Astrocyte of the spinal cord (primary cell): ENCODE measurements at regions not wholly inside any gene's neighbourhood (a gene's known extent, or its start where the extent isn't known, plus 50 kb on each side); places are given as distances from the start of the nearest gene placed in this dataset.
A peak's percentile ranks its signal among the peaks of the same experiment; 100 is the strongest.

Experiments
- DNase-seq: peaks from one replicate; pipeline ENCODE4 v3.0.0; 2011; ENCODE audit warnings: low read depth, low spot score
- H3K4me3 ChIP-seq: 2 replicates; pipeline ENCODE4 v1.5.1; 2011; ENCODE audit warnings: low read depth, mild to moderate bottlenecking, low read length, moderate library complexity
- in situ Hi-C: cut with HindIII; loops from 2 replicates; pipeline ENCODE4 v1.10.0; 2017; ENCODE audit warnings: low sequenced_read_pairs
- TF ChIP-seq, protein P1 (sequence below): IDR thresholded peaks from 2 replicates; pipeline ENCODE4 v1.5.1; 2012; ENCODE audit warnings: low read depth, mild to moderate bottlenecking, low read length, inconsistent platforms

GRCh38 chr1:55819011-55819410, 603.8 kb upstream of the USP24 start:
- DNase-seq, result no peak
- in situ Hi-C loops, result no loop called here
- no peak overlapping the region for H3K4me3 ChIP-seq
- TF ChIP-seq, protein P1, sequence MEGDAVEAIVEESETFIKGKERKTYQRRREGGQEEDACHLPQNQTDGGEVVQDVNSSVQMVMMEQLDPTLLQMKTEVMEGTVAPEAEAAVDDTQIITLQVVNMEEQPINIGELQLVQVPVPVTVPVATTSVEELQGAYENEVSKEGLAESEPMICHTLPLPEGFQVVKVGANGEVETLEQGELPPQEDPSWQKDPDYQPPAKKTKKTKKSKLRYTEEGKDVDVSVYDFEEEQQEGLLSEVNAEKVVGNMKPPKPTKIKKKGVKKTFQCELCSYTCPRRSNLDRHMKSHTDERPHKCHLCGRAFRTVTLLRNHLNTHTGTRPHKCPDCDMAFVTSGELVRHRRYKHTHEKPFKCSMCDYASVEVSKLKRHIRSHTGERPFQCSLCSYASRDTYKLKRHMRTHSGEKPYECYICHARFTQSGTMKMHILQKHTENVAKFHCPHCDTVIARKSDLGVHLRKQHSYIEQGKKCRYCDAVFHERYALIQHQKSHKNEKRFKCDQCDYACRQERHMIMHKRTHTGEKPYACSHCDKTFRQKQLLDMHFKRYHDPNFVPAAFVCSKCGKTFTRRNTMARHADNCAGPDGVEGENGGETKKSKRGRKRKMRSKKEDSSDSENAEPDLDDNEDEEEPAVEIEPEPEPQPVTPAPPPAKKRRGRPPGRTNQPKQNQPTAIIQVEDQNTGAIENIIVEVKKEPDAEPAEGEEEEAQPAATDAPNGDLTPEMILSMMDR, result no peak

DNA sequence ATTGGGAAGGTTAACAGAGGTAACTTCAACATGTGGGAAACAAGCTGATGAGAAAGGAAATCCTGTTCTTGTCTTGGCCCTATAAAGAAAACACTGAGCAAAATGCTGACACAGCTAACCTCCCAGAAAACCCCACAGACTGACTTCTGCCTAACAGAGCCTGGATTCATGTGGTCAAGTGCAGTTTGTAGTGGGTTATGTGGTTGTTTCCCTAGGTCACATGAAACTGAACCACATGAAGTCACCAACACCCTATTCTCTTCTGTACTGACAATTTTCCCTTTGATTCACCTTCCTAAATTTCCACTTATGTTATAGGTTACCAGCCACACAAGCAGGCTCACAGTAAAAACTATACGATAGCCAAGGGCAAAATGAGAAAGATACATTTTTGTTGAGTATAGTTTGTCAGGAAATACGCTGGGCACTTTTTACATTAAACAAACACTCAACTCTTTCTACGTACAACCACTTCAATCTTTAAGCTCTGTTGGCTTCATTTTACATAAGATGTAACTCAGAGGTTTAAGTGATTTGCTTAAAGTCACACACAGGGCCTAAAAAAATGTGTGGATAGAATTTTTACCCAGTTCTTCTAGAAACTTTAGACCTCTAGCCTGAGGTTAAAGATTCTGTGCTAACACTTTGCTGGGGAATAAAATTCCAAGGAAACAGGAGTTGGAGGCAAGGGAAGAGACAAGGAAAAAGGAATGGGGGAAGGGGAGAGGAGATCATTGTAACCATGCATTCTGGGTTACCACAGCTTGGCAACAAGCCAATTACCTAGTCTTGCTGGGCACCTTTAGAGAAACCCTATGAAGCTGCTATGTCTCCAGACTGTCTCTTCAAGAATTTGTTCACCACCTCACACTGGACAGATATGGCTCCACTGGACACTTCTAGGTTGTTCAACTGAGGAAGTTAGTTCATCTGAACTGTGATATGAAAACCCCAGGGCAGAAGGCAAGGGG, 601.6 kb upstream of the USP24 start:
- DNase-seq, result peak; percentile 60
- in situ Hi-C loops, result no loop called here
- TF ChIP-seq, protein P1, result no peak
- H3K4me3 ChIP-seq, result no peak overlapping the region

DNA sequence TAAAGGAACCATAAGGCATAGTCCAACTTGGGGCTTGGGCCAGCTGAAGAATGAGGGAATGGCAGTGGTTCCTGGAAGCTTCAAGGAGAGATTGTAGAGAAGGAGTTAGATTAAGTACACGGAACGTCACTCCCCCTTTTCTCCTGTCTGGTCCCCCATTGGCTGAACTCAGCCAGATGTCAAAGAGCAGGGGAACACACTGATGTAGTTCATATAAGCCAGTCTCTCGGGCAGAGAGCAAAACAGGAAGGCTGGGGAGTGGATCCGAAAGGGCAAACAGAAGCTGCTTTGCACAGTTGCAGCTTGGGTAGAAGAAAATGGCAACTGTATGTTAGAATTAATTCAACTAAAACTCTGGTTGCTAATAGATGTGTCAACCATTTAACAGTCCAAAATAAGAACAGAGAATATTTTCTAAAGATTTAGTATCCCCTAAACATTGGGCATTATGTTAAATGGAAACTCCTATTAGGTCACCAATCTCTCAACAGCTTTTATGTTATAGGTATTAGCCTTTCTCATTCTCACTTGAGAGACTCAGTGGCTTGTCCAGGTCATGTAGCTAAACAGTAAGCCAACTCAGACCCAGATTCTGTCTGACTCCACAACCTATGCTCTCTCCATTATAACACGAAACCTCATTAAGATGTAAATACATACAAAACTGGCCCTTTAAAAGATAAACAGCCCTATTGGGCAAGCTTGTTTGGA, 600.7 kb upstream of the USP24 start:
- in situ Hi-C loops, result no loop called here
- TF ChIP-seq, protein P1, result no peak
- DNase-seq, result no peak
- H3K4me3 ChIP-seq, result no peak overlapping the region

GRCh38 chr1:55814967-55815366, 599.8 kb upstream of the USP24 start:
- in situ Hi-C loops, result no loop called here
- DNase-seq, result no peak
- TF ChIP-seq, protein P1, result no peak
- no peak overlapping the region for H3K4me3 ChIP-seq

DNA sequence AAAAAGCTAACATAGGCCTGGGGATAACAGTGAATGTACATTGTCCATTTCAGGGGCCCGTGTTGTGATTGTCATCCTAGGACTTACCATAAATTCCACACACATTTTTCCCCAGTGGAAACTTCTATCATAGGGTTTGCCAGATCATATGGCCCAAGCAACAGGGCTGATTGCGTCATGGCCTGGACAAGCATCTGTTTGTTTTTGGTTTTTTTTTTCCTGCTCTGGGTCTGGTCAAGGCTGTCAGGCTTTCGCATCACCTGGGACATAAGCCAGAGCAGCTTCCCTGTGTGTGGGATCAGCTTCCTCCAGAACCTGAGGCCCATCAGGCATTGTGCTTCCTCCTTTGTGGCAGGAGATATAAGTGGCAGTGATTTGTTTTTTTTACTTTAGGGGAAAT, 598.5 kb upstream of the USP24 start:
- no peak overlapping the region for H3K4me3 ChIP-seq
- peak; percentile 23 for DNase-seq
- in situ Hi-C loops, result no loop called here
- TF ChIP-seq, protein P1, result no peak

- in situ Hi-C loops, result no loop called here
These were observed 597.1 kb upstream of the USP24 start for GRCh38 chr1:55812281-55812680.

More at GRCh38 chr1:55812281-55812680, 597.1 kb upstream of the USP24 start:
- DNase-seq, result no peak
- H3K4me3 ChIP-seq, result no peak overlapping the region
- TF ChIP-seq, protein P1, result no peak
